ENCODE measurements at regions not wholly inside any gene's neighbourhood (a gene's known extent, or its start where the extent isn't known, plus 50 kb on each side); places are given as distances from the start of the nearest gene placed in this dataset.

DNA sequence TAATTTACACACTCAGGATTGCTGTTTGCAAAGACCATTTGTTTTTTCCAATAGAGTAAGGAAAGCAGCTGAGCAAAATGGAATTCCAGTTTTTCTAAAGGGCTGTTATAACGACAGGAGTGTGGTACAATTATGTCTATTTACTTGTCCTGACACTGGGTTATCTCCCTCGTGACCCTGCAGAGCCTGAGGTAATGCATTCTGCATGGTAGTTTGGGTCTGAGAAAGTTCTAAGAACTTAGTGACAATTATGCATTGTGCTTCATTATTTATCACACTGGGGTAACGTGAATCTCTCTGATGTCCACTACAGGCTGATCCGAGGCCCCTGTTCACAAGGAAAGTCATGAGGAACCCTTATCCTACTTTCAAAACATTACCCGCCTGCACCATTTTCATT, 50.7 kb upstream of the EDNRB start:
- H3K4me1 ChIP-seq = no peaks in the 10 kb centered on the region
- intact Hi-C loops (cut with DNase I; ENCODE audit: low total_unique reads) = no loop called here
- no peaks in the 10 kb centered on the region for H3K9me3 ChIP-seq
- 63 to 93% (median 89%) methylated on average over 5 of the region's 5 CpGs for WGBS, 5 donors
- no peaks in the 10 kb centered on the region for H3K27me3 ChIP-seq (replicated peaks in 1 of 7)
- H3K27ac ChIP-seq = no peak overlapping the region
- no peak for TF ChIP-seq POLR2A (IDR thresholded peaks at IDR 0.05)
- TF ChIP-seq, protein P1, sequence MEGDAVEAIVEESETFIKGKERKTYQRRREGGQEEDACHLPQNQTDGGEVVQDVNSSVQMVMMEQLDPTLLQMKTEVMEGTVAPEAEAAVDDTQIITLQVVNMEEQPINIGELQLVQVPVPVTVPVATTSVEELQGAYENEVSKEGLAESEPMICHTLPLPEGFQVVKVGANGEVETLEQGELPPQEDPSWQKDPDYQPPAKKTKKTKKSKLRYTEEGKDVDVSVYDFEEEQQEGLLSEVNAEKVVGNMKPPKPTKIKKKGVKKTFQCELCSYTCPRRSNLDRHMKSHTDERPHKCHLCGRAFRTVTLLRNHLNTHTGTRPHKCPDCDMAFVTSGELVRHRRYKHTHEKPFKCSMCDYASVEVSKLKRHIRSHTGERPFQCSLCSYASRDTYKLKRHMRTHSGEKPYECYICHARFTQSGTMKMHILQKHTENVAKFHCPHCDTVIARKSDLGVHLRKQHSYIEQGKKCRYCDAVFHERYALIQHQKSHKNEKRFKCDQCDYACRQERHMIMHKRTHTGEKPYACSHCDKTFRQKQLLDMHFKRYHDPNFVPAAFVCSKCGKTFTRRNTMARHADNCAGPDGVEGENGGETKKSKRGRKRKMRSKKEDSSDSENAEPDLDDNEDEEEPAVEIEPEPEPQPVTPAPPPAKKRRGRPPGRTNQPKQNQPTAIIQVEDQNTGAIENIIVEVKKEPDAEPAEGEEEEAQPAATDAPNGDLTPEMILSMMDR (IDR thresholded peaks at IDR 0.05 in 8 of 11, conservative IDR thresholded peaks at IDR 0.05 in 3 of 11) = no peak
- no peak for TF ChIP-seq POLR2AphosphoS5 (IDR thresholded peaks at IDR 0.05)
- no peaks in the 10 kb centered on the region for H3K36me3 ChIP-seq
- no peak for DNase-seq
- H3K4me3 ChIP-seq = no peak overlapping the region

Small RNA genes lying in the stretch of these regions (small RNA-seq; reads per million reads assigned to genes)
- 0 reads per million in 4 donors for gene RNY3P3
